Fibroblast of lung (primary cell): ENCODE measurements at regions not wholly inside any gene's neighbourhood (a gene's known extent, or its start where the extent isn't known, plus 50 kb on each side); places are given as distances from the start of the nearest gene placed in this dataset.

ENCODE experiments used
- DNase-seq, 2 donors: peaks; one replicate each; pipeline versions ENCODE4 v3.0.0 to v3.0.0-alpha.2; 2010; ENCODE audit warnings: low read depth in 2 of 2
- H2AFZ ChIP-seq: 2 replicates; pipeline ENCODE4 v1.5.1; 2012; ENCODE audit warnings: low read length, control low read depth, inconsistent platforms
- H3K27ac ChIP-seq: 2 replicates; pipeline ENCODE4 v1.5.1; 2011; ENCODE audit warnings: low read length, control low read depth; ENCODE audit not compliant: insufficient read depth
- H3K27me3 ChIP-seq: 2 replicates; pipeline ENCODE4 v1.5.1; 2011; ENCODE audit warnings: mild to moderate bottlenecking, low read length; ENCODE audit not compliant: control insufficient read depth, insufficient read depth
- H3K36me3 ChIP-seq: 2 replicates; pipeline ENCODE4 v1.5.1; 2011; ENCODE audit warnings: low read length; ENCODE audit not compliant: control insufficient read depth, insufficient read depth
- H3K4me1 ChIP-seq: 2 replicates; pipeline ENCODE4 v1.5.1; 2011; ENCODE audit warnings: low read length; ENCODE audit not compliant: control insufficient read depth, insufficient read depth; ENCODE audit errors: extremely low read depth
- H3K4me2 ChIP-seq: 2 replicates; pipeline ENCODE4 v1.5.1; 2011; ENCODE audit warnings: low read length, control low read depth; ENCODE audit not compliant: insufficient read depth; ENCODE audit errors: extremely low read depth
- H3K4me3 ChIP-seq, 4 experiments: fragments of 200-600 bp in 1 of 4; sonication (generic) in 1 of 4; replicated peaks in 1 of 4; 2 replicates each; pipeline ENCODE4 v1.5.1; 2011 to 2016; ENCODE audit warnings: low read length in 4 of 4, low read depth in 3 of 4, mild to moderate bottlenecking in 3 of 4, control low read depth in 2 of 4, inconsistent platforms in 1 of 4, mixed read lengths in 1 of 4; ENCODE audit not compliant: insufficient read depth in 1 of 4; ENCODE audit errors: control extremely low read depth in 1 of 4
- H3K79me2 ChIP-seq: 2 replicates; pipeline ENCODE4 v1.5.1; 2012; ENCODE audit warnings: mild to moderate bottlenecking, low read length, inconsistent platforms; ENCODE audit not compliant: control insufficient read depth, insufficient read depth
- H3K9ac ChIP-seq: 2 replicates; pipeline ENCODE4 v1.5.1; 2011; ENCODE audit warnings: mild to moderate bottlenecking, low read length, control low read depth; ENCODE audit not compliant: insufficient read depth
- H3K9me3 ChIP-seq: 2 replicates; pipeline ENCODE4 v1.5.1; 2012; ENCODE audit warnings: low read depth, low read length; ENCODE audit not compliant: control insufficient read depth, insufficient read depth
- H4K20me1 ChIP-seq: 2 replicates; pipeline ENCODE4 v1.5.1; 2011; ENCODE audit warnings: low read length; ENCODE audit not compliant: control insufficient read depth, insufficient read depth; ENCODE audit errors: extremely low read depth
- CTCF ChIP-seq, 2 donors: IDR thresholded peaks in 1 of 2; conservative IDR thresholded peaks in 1 of 2; 1 replicate in 1 of 2; 2 replicates in 1 of 2; pipeline ENCODE4 v1.5.1; 2011 to 2012; ENCODE audit warnings: low read length in 2 of 2, control low read depth in 1 of 2, inconsistent platforms in 1 of 2, low read depth in 1 of 2, mild to moderate bottlenecking in 1 of 2
- EZH2 ChIP-seq: IDR thresholded peaks from 2 replicates; pipeline ENCODE4 v1.5.1; 2012; ENCODE audit warnings: low read length, control low read depth, mild to moderate bottlenecking; ENCODE audit errors: missing control alignments

DNA sequence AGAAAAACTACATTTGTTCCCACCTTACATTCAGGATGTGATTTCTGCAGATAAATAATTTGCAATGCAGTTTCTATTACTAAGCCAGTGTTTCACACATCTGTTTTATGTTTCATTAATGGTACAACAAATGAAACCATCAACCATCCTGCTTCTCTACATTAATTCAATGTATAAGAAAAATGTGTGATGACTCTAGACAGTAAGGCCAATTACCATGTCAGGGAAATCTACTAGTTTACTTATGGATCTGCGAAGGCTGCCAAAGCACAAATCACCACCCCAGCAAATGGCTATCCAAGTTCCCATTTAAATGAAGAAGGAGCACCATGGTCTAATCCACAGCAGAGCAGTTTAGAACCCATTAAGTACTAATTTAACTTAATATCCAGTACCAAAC is 50.1 kb upstream of the NCAM1 start:
- Histone ChIP-seq H3K27me3 (no peaks in the 10 kb centered on the region), H4K20me1 (no peaks in the 10 kb centered on the region), H3K9me3 (no peaks in the 10 kb centered on the region), H3K4me1 (no peaks in the 10 kb centered on the region), H3K4me3 (no peak overlapping the region), H2AFZ (no peak overlapping the region), H3K36me3 (no peaks in the 10 kb centered on the region), H3K4me2 (no peak overlapping the region), H3K27ac (no peak overlapping the region), H3K9ac (no peak overlapping the region), H3K79me2 (no peaks in the 10 kb centered on the region)
- TF ChIP-seq CTCF (conservative IDR thresholded peaks at IDR 0.05 in 1 of 2, IDR thresholded peaks at IDR 0.05 in 1 of 2; ENCODE audit: low read depth in 1 of 2, low read length in 2 of 2) (no peak), EZH2 (no peak)
- no peak for DNase-seq
